ENCODE measurements at regions not wholly inside any gene's neighbourhood (a gene's known extent, or its start where the extent isn't known, plus 50 kb on each side); places are given as distances from the start of the nearest gene placed in this dataset.

- H3K27ac ChIP-seq = no peak overlapping the region
These were observed 359.3 kb downstream of the TMEM161B start for GRCh38 chr5:87909382-87909781.

GRCh38 chr5:87906962-87907361 lies 361.7 kb downstream of the TMEM161B start:
- Histone ChIP-seq H3K79me2 (ENCODE audit: insufficient read depth, low read depth) (no peaks in the 10 kb centered on the region), H3K27ac (no peak overlapping the region), H3K4me2 (no peak overlapping the region), H3K4me1 (ENCODE audit: low read depth, poor library complexity, severe bottlenecking) (no peaks in the 10 kb centered on the region), H2AFZ (ENCODE audit: low read depth) (no peak overlapping the region), H3K27me3 (ENCODE audit: insufficient read depth, low read depth) (no peaks in the 10 kb centered on the region), H4K20me1 (ENCODE audit: insufficient read depth) (no peaks in the 10 kb centered on the region), H3K9ac (no peak overlapping the region), H3K36me3 (ENCODE audit: insufficient read depth) (no peaks in the 10 kb centered on the region), H3K4me3 (IDR thresholded peaks at IDR 0.05; ENCODE audit: insufficient read depth, low read depth, low read length) (no peak overlapping the region)
- no peak for TF ChIP-seq CTCF (conservative IDR thresholded peaks at IDR 0.05; ENCODE audit: low read depth, low read length)

More at GRCh38 chr5:87909382-87909781, 359.3 kb downstream of the TMEM161B start:
- Histone ChIP-seq H3K79me2 (ENCODE audit: insufficient read depth, low read depth) (no peaks in the 10 kb centered on the region), H3K27me3 (ENCODE audit: insufficient read depth, low read depth) (no peaks in the 10 kb centered on the region), H3K4me2 (no peak overlapping the region), H3K4me3 (IDR thresholded peaks at IDR 0.05; ENCODE audit: insufficient read depth, low read depth, low read length) (no peak overlapping the region), H3K36me3 (ENCODE audit: insufficient read depth) (no peaks in the 10 kb centered on the region), H2AFZ (ENCODE audit: low read depth) (no peak overlapping the region), H3K9ac (no peak overlapping the region), H4K20me1 (ENCODE audit: insufficient read depth) (no peaks in the 10 kb centered on the region), H3K4me1 (ENCODE audit: low read depth, poor library complexity, severe bottlenecking) (no peaks in the 10 kb centered on the region)
- no peak for TF ChIP-seq CTCF (conservative IDR thresholded peaks at IDR 0.05; ENCODE audit: low read depth, low read length)

- H3K9ac ChIP-seq = no peak overlapping the region
- no peak overlapping the region for H3K4me2 ChIP-seq
- no peaks in the 10 kb centered on the region for H3K79me2 ChIP-seq (ENCODE audit: insufficient read depth, low read depth)
These were observed 368.2 kb downstream of the TMEM161B start for GRCh38 chr5:87900419-87900818.

GRCh38 chr5:87899721-87900131 lies 368.9 kb downstream of the TMEM161B start:
- Histone ChIP-seq H3K27me3 (ENCODE audit: insufficient read depth, low read depth) (no peaks in the 10 kb centered on the region), H3K4me1 (ENCODE audit: low read depth, poor library complexity, severe bottlenecking) (no peaks in the 10 kb centered on the region), H3K79me2 (ENCODE audit: insufficient read depth, low read depth) (no peaks in the 10 kb centered on the region), H3K9ac (no peak overlapping the region), H3K4me2 (no peak overlapping the region), H3K4me3 (IDR thresholded peaks at IDR 0.05; ENCODE audit: insufficient read depth, low read depth, low read length) (no peak overlapping the region), H3K27ac (no peak overlapping the region), H2AFZ (ENCODE audit: low read depth) (no peak overlapping the region), H3K36me3 (ENCODE audit: insufficient read depth) (no peaks in the 10 kb centered on the region), H4K20me1 (ENCODE audit: insufficient read depth) (no peaks in the 10 kb centered on the region)
- no peak for TF ChIP-seq CTCF (conservative IDR thresholded peaks at IDR 0.05; ENCODE audit: low read depth, low read length)

More at GRCh38 chr5:87900419-87900818, 368.2 kb downstream of the TMEM161B start:
- H3K4me3 ChIP-seq (IDR thresholded peaks at IDR 0.05; ENCODE audit: insufficient read depth, low read depth, low read length) = no peak overlapping the region
- no peaks in the 10 kb centered on the region for H3K27me3 ChIP-seq (ENCODE audit: insufficient read depth, low read depth)
- H2AFZ ChIP-seq (ENCODE audit: low read depth) = no peak overlapping the region
- no peaks in the 10 kb centered on the region for H3K4me1 ChIP-seq (ENCODE audit: low read depth, poor library complexity, severe bottlenecking)
- no peaks in the 10 kb centered on the region for H4K20me1 ChIP-seq (ENCODE audit: insufficient read depth)
- TF ChIP-seq CTCF (conservative IDR thresholded peaks at IDR 0.05; ENCODE audit: low read depth, low read length) = no peak
- H3K27ac ChIP-seq = no peak overlapping the region
- H3K36me3 ChIP-seq (ENCODE audit: insufficient read depth) = no peaks in the 10 kb centered on the region
